ENCODE measurements at regions not wholly inside any gene's neighbourhood (a gene's known extent, or its start where the extent isn't known, plus 50 kb on each side); places are given as distances from the start of the nearest gene placed in this dataset.

DNA sequence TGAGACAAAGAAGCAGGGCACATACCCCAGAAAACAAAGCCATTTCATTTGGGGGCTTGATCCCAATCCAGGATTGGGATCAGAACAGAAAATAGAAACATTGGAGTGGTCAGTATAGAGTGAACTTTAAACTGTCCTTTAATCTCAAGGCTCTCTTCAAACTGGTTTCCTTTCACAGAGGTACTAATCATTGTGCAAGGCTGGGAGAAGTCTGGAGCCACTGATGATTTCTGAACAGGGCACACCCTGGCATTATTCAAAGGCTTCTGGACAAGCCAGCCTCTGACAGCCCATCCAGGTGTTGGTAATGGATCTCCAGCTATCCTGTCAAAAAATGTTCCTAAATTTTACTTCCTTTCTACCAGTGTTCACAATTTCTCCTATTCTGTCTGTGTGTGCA lies 244.5 kb downstream of the DDX3Y start:
- Histone ChIP-seq H3K36me3 (no peaks in the 10 kb centered on the region), H3K9me3 (replicated peaks) (no peaks in the 10 kb centered on the region), H3K27me3 (ENCODE audit: low read depth) (no peaks in the 10 kb centered on the region), H3K4me3 (peak overlapping the region; percentile 36), H3K27ac (replicated peaks) (no peak overlapping the region), H3K4me1 (no peaks in the 10 kb centered on the region)
- intact Hi-C loops (cut with micrococcal nuclease), result no loop called here
- no peak for TF ChIP-seq CTCF (IDR thresholded peaks at IDR 0.05; ENCODE audit: borderline replicate concordance)
- no peak for DNase-seq

DNA sequence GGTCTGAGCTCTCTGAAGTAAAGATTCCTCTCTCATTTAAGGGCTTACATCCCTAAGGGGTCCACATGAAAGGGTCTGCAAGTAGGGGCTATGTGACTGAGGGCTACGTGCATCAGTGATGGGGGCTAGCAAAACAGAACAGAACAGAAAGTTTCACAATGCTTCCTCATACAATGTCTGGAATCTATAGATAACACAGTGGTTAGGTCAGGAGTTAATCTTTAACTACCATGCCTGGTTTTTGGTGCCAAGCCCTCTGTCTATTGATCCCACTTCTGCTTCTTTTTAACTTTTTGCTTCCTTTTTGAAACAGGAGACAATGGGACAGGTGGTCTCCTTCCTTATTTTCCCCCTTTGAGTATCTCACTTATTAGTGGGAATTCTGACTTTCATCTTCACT lies 263.0 kb downstream of the DDX3Y start:
- H3K36me3 ChIP-seq, result no peaks in the 10 kb centered on the region
- no peak for DNase-seq
- H3K4me3 ChIP-seq, result no peak overlapping the region
- TF ChIP-seq CTCF (IDR thresholded peaks at IDR 0.05; ENCODE audit: borderline replicate concordance), result no peak
- no peaks in the 10 kb centered on the region for H3K27me3 ChIP-seq (ENCODE audit: low read depth)
- H3K4me1 ChIP-seq, result no peaks in the 10 kb centered on the region
- no peaks in the 10 kb centered on the region for H3K9me3 ChIP-seq (replicated peaks)
- H3K27ac ChIP-seq (replicated peaks), result no peak overlapping the region
- intact Hi-C loops (cut with micrococcal nuclease), result no loop called here

GRCh38 chrY:13168257-13168656 lies 263.6 kb downstream of the DDX3Y start:
- TF ChIP-seq CTCF (IDR thresholded peaks at IDR 0.05; ENCODE audit: borderline replicate concordance), result no peak
- Histone ChIP-seq H3K9me3 (replicated peaks) (no peaks in the 10 kb centered on the region), H3K27me3 (ENCODE audit: low read depth) (no peaks in the 10 kb centered on the region), H3K4me1 (no peaks in the 10 kb centered on the region), H3K27ac (replicated peaks) (no peak overlapping the region), H3K36me3 (no peaks in the 10 kb centered on the region), H3K4me3 (no peak overlapping the region)
- no peak for DNase-seq
- intact Hi-C loops (cut with micrococcal nuclease), result no loop called here

Data from left ventricle myocardium inferior (tissue), 1 donor.